ENCODE measurements at regions not wholly inside any gene's neighbourhood (a gene's known extent, or its start where the extent isn't known, plus 50 kb on each side); places are given as distances from the start of the nearest gene placed in this dataset.

GRCh38 chr7:41295455-41295815 lies 407.5 kb downstream of the INHBA start:
- H3K79me2 ChIP-seq (ENCODE audit: control insufficient read depth in 1 of 2, insufficient read depth in 2 of 2, low read length in 2 of 2): no peaks in the 10 kb centered on the region
- FAIRE-seq (no peak), DNase-seq (ENCODE audit: low read depth in 1 of 2, low spot score in 2 of 2) (no peak)
- H3K9me3 ChIP-seq (ENCODE audit: insufficient read depth in 2 of 2, low read depth in 1 of 2, low read length in 1 of 2): no peaks in the 10 kb centered on the region
- no peak overlapping the region for H2AK5ac ChIP-seq (ENCODE audit: low read depth, low read length)
- no peaks in the 10 kb centered on the region for H3K23me2 ChIP-seq (ENCODE audit: low read depth, low read length)
- no peak overlapping the region for H2BK120ac ChIP-seq (replicated peaks; ENCODE audit: low read depth, low read length)
- H2BK5ac ChIP-seq (ENCODE audit: low read depth, low read length): no peak overlapping the region
- no peak overlapping the region for H4K5ac ChIP-seq (ENCODE audit: insufficient read length, low read depth, low read length)
- H3K4me2 ChIP-seq (ENCODE audit: insufficient read depth in 1 of 2, low read depth in 2 of 2, low read length in 2 of 2): no peak overlapping the region
- no peaks in the 10 kb centered on the region for H3K4me1 ChIP-seq (replicated peaks in 1 of 4; ENCODE audit: control insufficient read depth in 3 of 4, insufficient read depth in 4 of 4, low read length in 3 of 4)
- no peak overlapping the region for H3K4me3 ChIP-seq (ENCODE audit: extremely low read depth in 1 of 4, insufficient read depth in 2 of 4, low read depth in 3 of 4, low read length in 4 of 4)
- 94% methylated on average over 1 of the region's 1 CpG; no CpG with 5 or more reads in 1 of the 2 experiments for WGBS, 2 experiments (ENCODE audit: extremely low coverage in 1 of 2, insufficient coverage in 1 of 2, insufficient read length in 1 of 2, insufficient replicate concordance in 2 of 2, low coverage in 1 of 2, low lambda C conversion rate in 2 of 2, missing lambda C conversion rate in 1 of 2)
- no peak overlapping the region for H2BK15ac ChIP-seq (ENCODE audit: low read length)
- H3K18ac ChIP-seq (ENCODE audit: extremely low read depth, low read length): no peak overlapping the region
- H3K23ac ChIP-seq (ENCODE audit: insufficient read length): no peak overlapping the region
- H3K14ac ChIP-seq (ENCODE audit: insufficient read length): no peak overlapping the region
- H3K56ac ChIP-seq (replicated peaks; ENCODE audit: insufficient read length, low read depth, low read length): no peak overlapping the region
- H3K27me3 ChIP-seq (replicated peaks in 1 of 4; ENCODE audit: control insufficient read depth in 3 of 4, extremely low read depth in 1 of 4, insufficient read depth in 3 of 4, low read length in 3 of 4): no peaks in the 10 kb centered on the region
- no peak overlapping the region for H2BK12ac ChIP-seq (ENCODE audit: low read depth, low read length)
- no peak overlapping the region for H2BK20ac ChIP-seq (ENCODE audit: low read length)
- H4K91ac ChIP-seq (replicated peaks; ENCODE audit: insufficient read length, low read length): no peak overlapping the region
- H4K8ac ChIP-seq (ENCODE audit: extremely low read depth, insufficient read depth, low read length): no peak overlapping the region
- ChIA-PET CTCF (ENCODE audit: partially characterized antibody) (no interaction called here), POLR2A (ENCODE audit: partially characterized antibody) (no interaction called here)
- H4K20me1 ChIP-seq (replicated peaks in 1 of 2; ENCODE audit: control insufficient read depth in 1 of 2, insufficient read depth in 2 of 2, low read length in 2 of 2): no peaks in the 10 kb centered on the region
- no peak overlapping the region for H2AFZ ChIP-seq (ENCODE audit: low read length)
- H3K9ac ChIP-seq (replicated peaks in 1 of 4; ENCODE audit: extremely low read depth in 1 of 4, low read depth in 3 of 4, low read length in 3 of 4): no peak overlapping the region
- H3K27ac ChIP-seq (ENCODE audit: low read depth, low read length): no peak overlapping the region
- H3K36me3 ChIP-seq (ENCODE audit: control insufficient read depth in 2 of 4, insufficient read depth in 4 of 4, low read length in 3 of 4): no peaks in the 10 kb centered on the region
- TF ChIP-seq ATF3 (IDR thresholded peaks at IDR 0.05; ENCODE audit: insufficient read depth, low read depth, low read length) (no peak), NANOG (IDR thresholded peaks at IDR 0.05; ENCODE audit: insufficient read depth, low read depth, low read length, poor library complexity, severe bottlenecking) (no peak), EZH2 (IDR thresholded peaks at IDR 0.05; ENCODE audit: low read depth, low read length, severe bottlenecking) (no peak), SRF (IDR thresholded peaks at IDR 0.05; ENCODE audit: low read depth, low read length) (no peak), BRCA1 (IDR thresholded peaks at IDR 0.05; ENCODE audit: low read depth, low read length) (no peak), SIX5 (IDR thresholded peaks at IDR 0.05; ENCODE audit: low read depth, low read length) (no peak), BCL11A (IDR thresholded peaks at IDR 0.05; ENCODE audit: low read depth in 2 of 2, low read length in 2 of 2) (no peak)
- no peak overlapping the region for H3K4ac ChIP-seq (replicated peaks; ENCODE audit: insufficient read length, low read depth, low read length)
- no peaks in the 10 kb centered on the region; the same call in 1 of the 2 replicates for H3K79me1 ChIP-seq (ENCODE audit: low read depth, low read length)
